KG1 (cell line): ENCODE measurements at regions not wholly inside any gene's neighbourhood (a gene's known extent, or its start where the extent isn't known, plus 50 kb on each side); places are given as distances from the start of the nearest gene placed in this dataset.
"Not testable (repeated sequence)": the region's sequence is repeated elsewhere in the genome, so short reads cannot be mapped to it uniquely, and the experiment has no call there.

Source experiments
- DNase-seq: peaks from one replicate; lab custom pipeline; 2025; lab: John Stamatoyannopoulos, UW

DNA sequence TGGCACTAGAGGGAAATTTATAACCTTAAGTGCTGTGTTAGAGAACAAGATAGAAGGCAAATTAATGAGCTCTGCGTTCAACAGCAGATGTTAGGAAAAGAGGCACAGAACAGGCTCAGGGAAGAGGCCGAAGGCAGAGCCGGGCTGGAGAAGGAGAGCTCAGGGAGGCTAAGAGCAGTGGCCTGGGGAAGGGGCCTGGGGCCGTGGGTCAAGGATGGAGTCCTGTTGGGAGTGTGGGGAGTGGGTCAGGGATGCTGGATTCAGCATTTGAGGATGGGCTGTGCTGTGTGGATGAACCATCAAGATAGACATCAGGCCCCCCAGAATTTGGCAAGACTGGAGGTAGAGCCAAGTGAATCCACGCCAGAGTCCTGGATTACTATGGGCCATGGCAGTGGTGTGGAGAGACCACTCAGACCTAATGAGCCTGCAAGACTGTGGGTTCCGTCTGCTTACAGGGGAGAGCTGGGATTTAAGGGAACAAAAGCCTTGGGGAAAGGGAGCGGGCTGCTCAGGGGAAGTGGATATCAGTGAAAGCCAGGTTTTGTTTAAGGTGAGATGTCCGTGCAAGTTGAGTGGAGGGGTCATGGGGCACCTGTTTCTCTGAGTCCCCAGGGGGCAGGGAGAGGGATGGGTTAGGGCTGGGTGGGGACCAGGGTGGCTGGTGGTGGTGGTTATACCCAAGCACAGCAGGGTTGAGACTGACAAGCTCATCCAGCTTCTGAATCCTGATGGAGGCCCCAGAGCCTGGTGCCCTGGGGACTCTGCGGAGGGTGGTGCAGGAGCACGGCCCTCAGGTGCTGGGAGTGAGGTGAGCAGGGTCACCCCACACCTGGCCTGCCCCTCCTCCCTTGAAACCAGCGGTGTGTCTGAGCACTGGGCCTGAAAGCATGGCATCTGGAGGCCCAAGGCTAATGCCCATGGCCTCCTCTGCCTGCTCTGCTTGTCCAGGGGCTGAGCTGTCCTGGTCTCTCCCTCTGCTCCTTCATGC is 101.7 kb downstream of the BMS1 start:
- DNase-seq: no peak

DNA sequence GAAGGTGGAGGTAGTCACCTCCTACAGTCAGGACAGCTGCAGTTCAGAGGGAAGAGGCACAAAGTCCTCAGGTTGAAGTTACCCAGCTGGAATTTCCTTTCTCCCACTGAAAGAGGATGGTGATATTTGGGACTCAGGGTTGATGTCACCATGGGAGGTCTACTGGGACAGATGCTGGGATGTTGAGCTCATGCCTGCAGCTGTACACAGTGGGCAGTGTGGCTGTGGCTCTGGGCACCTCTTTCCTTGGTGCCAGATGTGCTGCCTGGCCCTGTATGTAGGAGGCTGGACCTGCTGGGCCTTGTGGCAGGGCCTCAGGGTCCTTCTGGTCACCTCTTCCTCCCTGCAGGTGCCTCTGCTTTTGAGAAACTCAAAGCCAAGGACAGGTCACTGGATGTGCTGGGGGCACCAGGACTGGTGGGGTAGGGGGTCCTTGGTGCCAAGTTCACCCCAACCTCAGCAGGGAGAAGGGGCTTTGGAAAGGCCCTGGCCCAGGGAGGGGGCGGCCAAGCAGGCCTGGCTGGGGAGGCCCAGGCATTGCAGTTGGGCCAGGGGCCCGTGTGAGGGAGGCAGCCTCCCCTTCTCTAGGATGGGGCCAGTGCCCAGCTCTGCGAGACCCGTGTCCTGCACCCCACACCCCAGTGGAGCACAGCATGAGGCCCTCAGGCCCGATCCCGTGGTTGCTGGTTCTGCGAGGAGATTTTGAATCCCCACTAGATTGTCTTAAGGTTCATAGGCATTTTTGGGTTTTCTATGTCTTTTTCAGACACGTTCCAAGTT is 103.1 kb downstream of the BMS1 start:
- no peak for DNase-seq

DNA sequence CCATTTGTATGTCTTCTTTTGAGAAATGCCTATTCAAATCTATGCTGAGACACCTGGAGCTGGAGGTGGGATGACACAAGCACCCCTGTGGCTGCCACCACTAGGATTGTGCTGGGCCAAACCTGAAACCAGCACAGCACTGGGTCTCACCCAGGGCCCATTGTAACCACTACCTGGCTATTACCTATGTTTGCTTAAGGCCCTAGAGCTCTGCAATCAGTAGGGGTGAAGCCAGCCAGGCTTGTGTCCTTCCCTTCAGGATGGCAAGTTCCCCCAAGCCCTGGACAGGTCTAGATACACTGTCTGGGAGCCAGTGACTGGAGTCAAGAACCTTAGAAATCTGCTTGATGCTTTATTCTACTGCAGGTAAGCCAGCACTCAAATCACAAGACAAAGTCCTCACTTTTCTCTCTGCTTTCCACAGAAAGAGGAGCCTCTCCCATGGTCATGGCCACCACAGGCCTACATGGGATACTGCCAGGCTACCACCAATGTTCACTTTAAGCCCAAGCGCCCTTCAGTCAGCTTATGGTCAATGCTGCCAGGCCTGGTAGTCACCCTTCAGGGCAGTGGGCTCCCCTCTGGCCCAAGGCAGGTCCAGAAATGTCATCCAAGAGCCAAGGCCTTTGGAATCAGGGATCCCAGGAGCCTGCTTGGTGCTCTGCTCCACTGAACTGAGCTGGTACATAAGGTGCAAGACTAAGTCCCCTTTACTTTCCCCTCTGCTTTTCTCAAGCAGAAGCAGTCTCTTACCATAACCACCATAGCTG is 105.3 kb downstream of the BMS1 start:
- no peak for DNase-seq

DNA sequence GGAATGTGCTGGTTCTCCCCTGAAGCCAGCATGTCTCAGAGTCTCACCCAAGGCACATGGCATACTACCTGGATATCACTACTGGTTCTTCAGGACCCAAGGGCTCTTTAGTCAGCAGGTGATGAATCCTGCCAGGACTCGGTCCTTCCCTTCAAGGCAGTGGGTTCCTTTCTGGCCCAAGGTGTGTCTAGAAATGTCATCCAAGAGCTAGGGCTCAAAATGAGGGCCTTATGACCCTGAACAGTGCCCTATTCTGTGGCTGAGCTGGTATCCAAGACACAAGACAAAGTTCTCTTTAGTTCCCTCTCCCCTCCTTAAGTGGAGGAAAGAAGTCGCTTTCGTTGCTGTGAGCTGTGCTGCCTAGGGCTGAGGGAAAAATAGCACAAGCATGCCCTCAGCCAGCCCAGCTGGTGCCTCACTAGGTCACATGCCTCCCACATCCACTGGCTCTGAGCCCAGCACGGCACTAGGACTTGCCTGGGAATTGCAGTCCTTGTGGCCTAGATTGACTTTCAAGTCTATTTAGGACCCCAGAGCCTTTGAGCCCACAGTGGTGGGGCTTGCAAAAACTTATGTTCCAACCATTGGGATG is 106.0 kb downstream of the BMS1 start:
- DNase-seq: no peak

DNA sequence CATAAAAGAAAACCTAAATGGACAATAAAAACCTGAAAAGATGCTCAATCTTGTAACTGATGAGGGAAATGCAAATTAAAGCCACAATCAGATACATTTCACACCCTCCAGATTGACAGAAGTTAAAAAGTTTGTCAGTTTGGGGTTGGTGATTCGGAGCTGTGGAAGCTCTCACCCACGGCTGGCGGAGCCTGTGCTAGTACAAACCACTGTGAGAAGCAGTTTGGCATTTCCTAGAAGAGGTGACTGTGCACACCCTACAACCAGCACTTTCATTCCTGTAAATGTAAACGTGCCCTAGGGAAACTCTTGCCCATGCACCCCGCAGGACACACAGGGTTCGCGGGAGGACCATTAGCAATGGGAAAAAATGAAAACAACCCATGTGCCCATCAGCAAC is 114.1 kb downstream of the BMS1 start:
- no peak for DNase-seq

DNA sequence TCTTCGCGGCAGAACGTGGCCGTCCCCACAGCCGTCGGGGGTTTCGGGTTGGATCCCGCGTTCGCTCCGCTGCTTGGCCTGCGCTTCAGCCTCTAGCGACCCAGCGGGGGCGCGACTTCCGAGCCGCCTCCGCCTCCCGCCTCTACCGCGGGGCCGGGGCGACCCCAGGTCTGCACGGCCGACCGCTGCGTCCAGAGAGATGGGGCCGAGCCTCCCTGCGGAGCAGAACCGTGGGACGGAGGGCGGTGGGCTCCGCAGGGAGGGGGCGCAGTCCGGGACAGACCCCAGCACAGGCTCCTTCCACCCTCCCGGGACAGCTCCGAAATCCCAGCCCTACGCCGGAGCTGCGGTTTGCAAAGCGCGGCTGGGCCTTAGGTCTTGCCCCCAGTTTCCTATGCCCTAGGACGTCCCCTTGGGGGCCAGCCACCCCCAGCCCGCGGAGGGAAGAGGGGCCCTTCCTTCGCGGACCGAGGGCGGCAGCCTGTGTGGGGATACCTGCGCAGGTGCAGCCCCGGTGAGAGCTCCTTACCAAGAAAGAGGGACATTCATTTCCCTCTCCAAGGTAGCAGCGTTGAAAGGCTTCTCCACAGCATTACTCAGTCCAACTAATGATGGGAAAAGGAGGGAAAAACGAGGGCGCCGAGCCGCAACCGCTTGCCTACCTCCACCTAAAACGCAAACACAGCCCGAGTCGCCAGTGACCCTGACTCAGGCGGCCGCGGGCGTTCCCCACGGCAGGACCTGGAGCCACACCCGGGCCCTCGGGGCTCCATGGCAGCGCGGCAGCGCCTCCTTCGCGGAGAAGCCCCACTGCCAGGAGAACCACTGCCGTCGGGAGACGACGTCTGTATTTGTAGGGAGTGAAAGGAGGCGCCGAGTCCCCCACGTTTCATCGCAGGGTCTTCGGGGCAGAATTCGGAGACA is 115.7 kb downstream of the BMS1 start:
- DNase-seq: no peak

DNA sequence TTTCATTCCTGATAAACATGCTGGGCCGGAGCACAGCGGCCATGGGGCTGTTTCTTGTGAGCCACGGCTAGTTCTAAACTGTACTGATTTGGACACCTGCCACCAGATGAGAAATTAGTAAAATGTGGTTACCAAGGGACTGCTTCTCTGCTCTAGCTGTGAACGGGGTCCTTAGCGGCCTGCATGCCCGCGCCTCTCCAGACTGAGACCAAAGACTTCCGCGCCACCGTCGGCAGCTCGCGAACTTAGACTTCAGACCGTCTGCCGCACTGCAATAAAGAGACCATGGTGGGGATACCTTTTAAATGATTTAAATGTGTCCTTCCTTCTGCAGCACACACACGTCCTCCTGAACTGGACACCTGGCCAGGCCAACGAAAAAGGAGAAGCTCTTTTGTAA is 116.4 kb downstream of the BMS1 start:
- DNase-seq: no peak

DNA sequence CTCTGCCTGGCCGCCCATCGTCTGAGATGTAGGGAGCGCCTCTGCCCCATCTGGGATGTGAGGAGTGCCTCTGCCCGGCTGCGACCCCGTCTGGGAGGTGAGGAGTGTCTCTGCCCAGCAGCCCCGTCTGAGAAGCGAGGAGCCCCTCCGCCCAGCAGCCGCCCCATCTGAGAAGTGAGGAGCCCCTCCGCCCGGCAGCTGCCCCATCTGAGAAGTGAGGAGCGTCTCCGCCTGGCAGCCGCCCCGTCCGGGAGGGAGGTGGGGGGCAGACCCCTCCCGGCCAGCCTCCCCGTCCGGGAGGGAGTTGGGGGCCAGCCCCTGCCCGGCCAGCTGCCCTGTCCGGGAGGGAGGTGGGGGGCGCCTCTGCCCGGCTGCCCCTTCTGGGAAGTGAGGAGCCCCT is 117.8 kb downstream of the BMS1 start:
- not testable (repeated sequence) for DNase-seq

DNA sequence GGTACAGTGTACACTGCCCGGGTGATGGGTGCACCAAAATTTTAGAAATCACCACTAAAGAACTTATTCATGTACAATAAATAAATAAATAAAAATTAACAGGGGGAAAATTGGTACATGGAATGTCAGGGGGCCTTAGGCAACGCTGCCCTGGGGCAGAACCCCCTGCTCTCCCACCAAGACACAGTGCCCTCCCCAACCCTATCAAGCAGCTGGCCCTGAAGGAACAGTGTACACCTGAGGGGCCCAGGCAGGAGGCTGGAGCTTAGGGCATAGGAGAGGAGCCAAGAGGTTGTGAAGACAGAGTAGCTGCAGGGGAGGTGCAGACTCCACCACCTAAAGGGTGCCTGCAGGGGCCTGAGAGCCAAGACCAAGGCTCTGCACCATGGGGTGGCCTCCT is 128.8 kb downstream of the BMS1 start:
- no peak for DNase-seq

DNA sequence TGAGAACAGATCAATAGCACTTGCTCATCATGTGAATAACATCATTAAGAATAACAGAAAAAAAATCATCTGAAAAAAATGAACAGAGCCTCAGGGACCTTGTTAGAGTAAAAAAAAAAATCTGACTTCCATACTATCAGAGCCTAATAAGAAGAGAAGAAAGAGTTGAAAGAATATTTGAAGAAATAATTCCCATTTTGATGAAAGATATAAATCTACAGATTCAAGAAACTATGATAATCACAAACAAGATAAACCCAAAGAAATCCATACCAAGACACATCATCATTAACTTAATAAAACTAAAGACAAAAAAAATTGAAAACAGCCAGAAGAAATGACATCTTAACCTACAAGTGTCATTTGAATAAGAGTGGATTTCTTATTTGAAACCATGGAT is 134.4 kb downstream of the BMS1 start:
- no peak for DNase-seq

DNA sequence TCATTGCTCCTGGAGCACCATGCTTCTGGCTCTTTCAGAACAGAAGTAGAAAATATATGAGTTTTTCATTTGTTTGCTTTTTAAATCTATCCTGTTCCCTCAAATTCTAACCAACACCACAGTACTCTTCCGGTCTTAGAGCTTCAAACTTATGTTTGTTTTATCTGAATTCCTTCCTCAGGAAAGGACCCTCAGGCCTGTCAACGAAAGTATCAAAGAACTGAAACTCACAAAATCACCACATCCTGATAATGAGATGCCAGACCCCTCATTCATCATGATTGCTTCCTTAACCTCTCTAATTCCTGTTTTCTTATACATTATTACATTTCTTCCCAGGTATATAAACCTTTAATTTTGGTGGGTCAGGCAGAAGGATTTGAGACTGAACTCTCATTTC is 135.2 kb downstream of the BMS1 start:
- DNase-seq: no peak

DNA sequence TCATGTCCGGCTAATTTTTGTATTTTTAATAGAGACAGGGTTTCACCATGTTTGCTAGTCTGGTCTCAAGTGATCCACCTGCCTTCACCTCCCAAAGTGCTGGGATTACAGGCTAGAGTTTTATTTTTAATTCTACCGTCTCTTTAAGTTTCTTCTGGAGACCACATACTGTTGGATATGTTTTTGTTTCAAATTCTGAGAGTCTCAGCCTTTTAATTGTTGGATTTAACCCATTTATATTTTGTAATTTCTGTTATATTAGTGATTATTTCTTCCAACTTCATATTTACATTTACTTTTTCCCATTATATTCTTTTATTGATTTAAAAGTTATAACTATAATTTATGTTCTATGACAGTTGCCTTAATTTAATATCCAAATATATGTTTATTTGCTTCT is 139.4 kb downstream of the BMS1 start:
- no peak for DNase-seq

DNA sequence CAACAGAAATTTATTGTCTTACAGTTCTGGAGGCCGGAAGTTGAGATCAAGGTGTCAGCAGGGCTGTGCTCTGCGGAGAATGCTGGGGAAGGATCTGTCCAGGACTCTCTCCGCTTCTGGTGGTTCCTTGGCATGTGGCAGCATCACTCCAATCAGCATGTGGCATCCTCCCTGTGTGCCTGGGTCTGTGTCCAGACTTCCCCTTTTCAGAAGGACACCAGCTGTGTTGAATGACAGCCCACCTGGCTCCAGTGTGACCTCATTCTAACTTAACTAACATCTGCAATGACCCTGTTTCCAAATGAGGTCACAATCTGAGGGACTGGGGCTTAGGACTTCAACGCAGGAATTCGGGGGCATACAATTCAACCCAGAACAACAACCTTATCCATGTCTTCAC is 141.9 kb downstream of the BMS1 start:
- DNase-seq: no peak

DNA sequence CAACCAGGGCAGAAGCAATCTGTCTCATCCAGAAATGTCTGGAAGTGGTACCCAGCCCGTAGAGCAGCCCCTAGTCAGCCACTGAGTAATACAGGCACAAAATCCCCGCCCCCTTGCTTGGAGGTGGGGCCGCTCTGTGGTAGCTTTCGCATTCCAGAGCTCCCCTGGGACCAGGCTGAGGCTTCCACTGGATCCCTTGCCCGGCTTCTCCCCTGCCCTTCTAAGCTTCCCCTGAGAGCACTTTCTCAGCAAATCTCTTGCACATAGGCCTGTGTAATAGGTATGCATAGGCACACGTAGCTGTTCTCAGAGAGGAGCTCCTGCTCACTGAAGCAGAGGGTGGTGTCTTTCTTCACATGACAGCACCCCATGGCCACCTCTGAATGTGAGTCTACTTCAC is 144.2 kb downstream of the BMS1 start:
- DNase-seq: no peak

DNA sequence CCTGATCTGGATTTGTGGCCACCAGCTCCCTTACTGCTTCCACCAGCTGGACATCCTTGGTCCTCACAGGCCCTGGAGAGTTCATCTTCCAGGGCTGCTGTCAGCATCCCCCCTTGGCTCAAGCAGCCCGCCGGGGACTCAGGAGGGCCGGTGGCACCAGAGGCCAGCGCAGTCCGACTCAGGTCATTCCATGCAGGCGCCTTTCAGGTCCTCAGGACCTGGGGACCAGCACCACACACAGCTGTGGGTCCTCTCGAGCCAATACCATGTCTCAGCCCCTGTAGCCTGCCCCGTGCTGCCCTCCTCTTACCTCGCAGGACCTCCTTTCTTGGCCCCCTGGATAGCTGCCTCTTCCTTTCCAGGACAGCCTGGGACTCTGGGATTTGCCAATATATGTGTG is 145.5 kb downstream of the BMS1 start:
- no peak for DNase-seq

DNA sequence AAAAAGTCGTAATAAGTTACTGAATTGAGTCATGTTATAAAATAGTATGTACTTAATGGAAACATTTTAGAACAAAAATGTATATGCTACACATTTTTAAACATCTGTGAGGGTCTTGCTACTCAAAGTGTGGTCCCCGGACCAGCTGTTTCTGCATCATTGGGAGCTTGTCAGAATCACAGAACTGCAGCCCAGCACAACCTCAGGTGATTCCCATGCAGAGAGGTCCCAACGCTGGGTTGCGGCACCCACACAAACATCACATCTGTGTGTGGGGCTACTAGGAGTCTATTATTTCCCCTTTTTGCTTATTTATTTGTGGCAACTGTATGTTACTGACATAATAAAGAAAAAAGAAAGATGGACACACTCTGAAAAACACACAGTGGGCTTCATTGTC is 146.6 kb downstream of the BMS1 start:
- DNase-seq: no peak

DNA sequence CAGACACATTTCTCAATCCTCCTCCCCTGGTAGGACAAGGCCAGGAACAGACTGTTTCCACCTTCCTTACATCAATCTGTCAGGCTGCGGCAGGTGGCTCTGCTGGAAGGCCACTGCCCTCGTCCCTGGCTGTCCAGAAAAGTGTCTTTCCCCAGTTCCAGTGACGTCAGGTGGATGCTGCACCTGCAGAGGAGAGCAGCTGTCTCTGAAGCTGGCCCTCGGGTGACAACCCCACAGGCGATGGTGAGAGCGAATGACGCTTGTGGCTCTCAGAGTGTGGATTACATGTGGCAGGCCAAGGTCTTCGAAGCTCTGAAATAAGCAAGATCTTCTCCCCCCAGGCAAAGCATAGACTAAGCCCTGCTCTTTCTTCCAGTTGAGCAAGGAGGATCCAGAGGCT is 146.9 kb upstream of the RET start:
- DNase-seq: no peak

DNA sequence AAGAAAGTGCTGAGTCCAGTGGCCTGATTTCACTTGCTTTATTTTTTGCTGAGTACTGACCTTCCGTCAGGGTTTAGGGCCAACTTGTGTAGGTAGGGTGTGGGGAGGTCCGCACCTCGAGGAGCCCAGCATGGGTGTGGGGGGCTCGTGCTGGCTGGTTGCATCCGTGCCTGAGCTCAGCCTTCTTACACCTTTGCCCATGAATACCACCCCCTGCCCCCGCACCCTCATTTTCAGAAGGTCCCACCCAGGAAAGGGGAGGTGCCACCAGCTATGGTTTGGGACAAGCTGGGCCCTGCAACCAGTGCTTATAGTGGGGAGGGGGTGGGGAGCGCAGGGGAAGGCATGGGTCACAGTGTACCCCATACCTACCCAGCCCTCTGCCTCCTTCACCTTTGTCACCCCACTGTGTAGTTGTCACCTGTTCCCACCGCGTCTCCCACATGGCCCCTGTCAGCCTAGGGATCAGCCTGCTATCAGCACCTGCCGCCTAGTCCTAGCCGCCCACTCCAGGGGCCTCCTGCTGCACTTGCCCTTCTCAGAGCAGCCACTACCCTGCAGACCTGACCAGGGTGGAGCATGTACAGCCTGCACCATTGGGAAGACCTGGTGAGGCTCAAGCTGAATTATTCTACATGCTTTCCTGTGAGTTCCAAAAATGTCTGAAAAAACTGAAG is 146.2 kb upstream of the RET start:
- no peak for DNase-seq

DNA sequence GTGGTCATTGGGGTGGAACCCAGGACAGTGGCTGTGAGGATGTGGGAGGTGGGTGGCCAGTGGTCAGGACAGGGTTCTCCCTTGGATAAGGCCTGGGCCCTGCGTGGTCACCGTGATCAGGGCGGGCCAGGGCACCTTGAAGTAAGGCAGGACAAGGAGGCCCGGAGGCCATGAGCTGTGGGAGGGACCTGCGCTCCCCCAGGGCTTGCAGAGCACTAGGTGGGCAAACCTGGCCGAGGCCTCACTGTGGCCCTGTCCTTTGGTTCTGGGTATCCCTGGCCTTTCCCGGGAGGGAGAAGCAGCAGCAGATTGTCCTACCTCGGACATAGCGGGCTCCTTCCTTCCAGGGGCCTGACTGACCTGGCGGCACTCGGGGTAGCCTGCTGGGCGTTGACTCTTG is 144.8 kb upstream of the RET start:
- DNase-seq: no peak

DNA sequence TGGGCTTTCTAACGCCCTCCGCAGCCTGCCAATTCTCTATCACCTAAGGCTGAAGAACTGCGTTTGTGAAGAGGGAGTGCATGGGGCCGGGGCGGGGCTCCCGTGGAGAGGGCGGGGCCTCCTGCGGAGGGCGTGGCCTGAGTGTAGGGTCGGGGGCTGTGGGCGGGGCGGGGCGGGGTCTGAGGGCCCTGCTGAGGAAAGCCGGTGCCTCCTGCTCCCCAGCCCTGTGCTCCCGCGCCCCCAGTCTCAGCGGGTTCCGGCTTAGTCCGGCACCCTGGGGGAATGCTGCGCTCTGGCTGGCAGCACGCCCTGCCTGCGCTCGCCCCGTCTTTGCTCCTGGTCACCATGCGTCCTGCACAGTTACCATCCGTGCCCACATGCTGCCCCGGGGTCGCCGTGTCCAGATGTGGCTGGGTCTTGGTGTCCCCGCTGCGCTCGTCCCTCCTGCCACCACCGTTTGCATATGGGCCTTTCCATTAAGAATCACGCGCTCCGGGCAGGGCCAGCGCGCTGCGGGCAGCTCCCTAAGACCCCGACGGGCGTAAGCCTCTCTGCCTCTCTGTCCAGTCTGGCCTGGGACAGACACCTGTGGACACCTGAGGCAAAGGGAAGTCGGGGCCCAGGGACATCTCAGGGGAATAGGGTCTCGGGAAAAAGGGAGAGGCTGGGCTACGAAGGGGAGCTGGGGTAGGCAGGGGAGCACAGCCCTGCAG is 144.0 kb upstream of the RET start:
- DNase-seq: no peak
